Neural crest cell (in vitro differentiated cells): ENCODE measurements at regions not wholly inside any gene's neighbourhood (a gene's known extent, or its start where the extent isn't known, plus 50 kb on each side); places are given as distances from the start of the nearest gene placed in this dataset.

Experiments used
- DNase-seq: peaks from one replicate; pipeline ENCODE4 v3.0.0; 2021; ENCODE audit warnings: low read depth, mixed read lengths, low spot score
- H3K27ac Mint-ChIP-seq: one replicate; pipeline ENCODE4 v1.8.0; 2021; ENCODE audit warnings: mild to moderate bottlenecking, mixed read lengths; ENCODE audit not compliant: unreplicated experiment
- H3K27me3 Mint-ChIP-seq: 2 replicates; pipeline ENCODE4 v1.8.0; 2021; ENCODE audit warnings: low read depth, mild to moderate bottlenecking, mixed read lengths
- H3K36me3 Mint-ChIP-seq: 2 replicates; pipeline ENCODE4 v1.8.0; 2021; ENCODE audit warnings: low read depth, mild to moderate bottlenecking, mixed read lengths
- H3K4me1 Mint-ChIP-seq: 2 replicates; pipeline ENCODE4 v1.8.0; 2021; ENCODE audit warnings: mixed read lengths
- H3K4me3 Mint-ChIP-seq: one replicate; pipeline ENCODE4 v1.8.0; 2021; ENCODE audit warnings: mild to moderate bottlenecking, mixed read lengths
- H3K9me3 Mint-ChIP-seq: 2 replicates; pipeline ENCODE4 v1.8.0; 2021; ENCODE audit warnings: mixed read lengths
- CTCF ChIP-seq: fragments of 200-600 bp; sonication (generic); conservative IDR thresholded peaks from 2 replicates; pipeline ENCODE4 v1.5.0; 2021; ENCODE audit warnings: antibody characterized with exemption, mild to moderate bottlenecking

GRCh38 chr1:25046194-25046532 lies 116.1 kb upstream of the RUNX3 start:
- DNase-seq, result no peak
- Mint-ChIP-seq H3K27ac (no peak overlapping the region), H3K4me3 (no peak overlapping the region), H3K27me3 (peaks cover 2% of the 10 kb centered on the region), H3K36me3 (no peaks in the 10 kb centered on the region), H3K4me1 (peaks cover 17% of the 10 kb centered on the region), H3K9me3 (no peaks in the 10 kb centered on the region)
- TF ChIP-seq CTCF, result no peak

GRCh38 chr1:25045480-25046193 lies 115.6 kb upstream of the RUNX3 start:
- Mint-ChIP-seq H3K36me3 (no peaks in the 10 kb centered on the region), H3K4me1 (peaks cover 13% of the 10 kb centered on the region), H3K27ac (no peak overlapping the region), H3K4me3 (no peak overlapping the region), H3K9me3 (no peaks in the 10 kb centered on the region), H3K27me3 (peaks cover 1% of the 10 kb centered on the region)
- no peak for DNase-seq
- TF ChIP-seq CTCF, result no peak

GRCh38 chr1:25043228-25043580 lies 113.1 kb upstream of the RUNX3 start:
- no peak for TF ChIP-seq CTCF
- no peaks in the 10 kb centered on the region for H3K36me3 Mint-ChIP-seq
- no peaks in the 10 kb centered on the region for H3K27me3 Mint-ChIP-seq
- no peaks in the 10 kb centered on the region for H3K9me3 Mint-ChIP-seq
- no peak overlapping the region for H3K27ac Mint-ChIP-seq
- peaks cover 12% of the 10 kb centered on the region for H3K4me1 Mint-ChIP-seq
- no peak overlapping the region for H3K4me3 Mint-ChIP-seq
- no peak for DNase-seq

GRCh38 chr1:25042331-25043227 lies 112.5 kb upstream of the RUNX3 start:
- TF ChIP-seq CTCF, result no peak
- Mint-ChIP-seq H3K4me3 (no peak overlapping the region), H3K36me3 (no peaks in the 10 kb centered on the region), H3K9me3 (no peaks in the 10 kb centered on the region), H3K4me1 (peaks cover 10% of the 10 kb centered on the region), H3K27ac (no peak overlapping the region), H3K27me3 (no peaks in the 10 kb centered on the region)
- no peak for DNase-seq

- Mint-ChIP-seq H3K36me3 (no peaks in the 10 kb centered on the region), H3K4me3 (no peak overlapping the region), H3K27me3 (no peaks in the 10 kb centered on the region), H3K4me1 (peaks cover 4% of the 10 kb centered on the region), H3K9me3 (no peaks in the 10 kb centered on the region), H3K27ac (no peak overlapping the region)
- DNase-seq, result no peak
- TF ChIP-seq CTCF, result no peak
These were observed 111.8 kb upstream of the RUNX3 start for GRCh38 chr1:25041916-25042315.
